ENCODE measurements at regions not wholly inside any gene's neighbourhood (a gene's known extent, or its start where the extent isn't known, plus 50 kb on each side); places are given as distances from the start of the nearest gene placed in this dataset.

- no peak for TF ChIP-seq CTCF (conservative IDR thresholded peaks at IDR 0.05; ENCODE audit: low read depth, low read length)
- TF ChIP-seq CHD1 (IDR thresholded peaks at IDR 0.05; ENCODE audit: low read depth, low read length): no peak
Observed at GRCh38 chr7:35866186-35866585, 65.3 kb downstream of the SEPTIN7 start.
